HCT116 (cell line): ENCODE measurements at regions not wholly inside any gene's neighbourhood (a gene's known extent, or its start where the extent isn't known, plus 50 kb on each side); places are given as distances from the start of the nearest gene placed in this dataset.

ENCODE experiments used
- ATAC-seq: fragments of 200-7000 bp; cut with Tn5 transposase; 2 replicates; pipeline ENCODE4 v1.9.1; 2020; ENCODE audit warnings: mild to moderate bottlenecking, moderate library complexity
- BruUV-seq: library from RNA; stranded (reverse); fragments of 400-500 nt; replicated peaks from 2 replicates; lab custom pipeline; 2021; lab: Mats Ljungman, UMichigan
- CTCF ChIA-PET: fragments of 300-600 bp; sonication (Branson Sonifier 250); formaldehyde crosslinking; loops from one replicate; lab custom pipeline; 2021; ENCODE audit warnings: antibody characterized with exemption; lab: Charles Lee
- POLR2A ChIA-PET: fragments of 300-600, 350-600 bp; sonication (Branson Sonifier 250); formaldehyde crosslinking; loops from one replicate; lab custom pipeline; 2021; ENCODE audit warnings: antibody characterized with exemption; lab: Charles Lee
- RAD21 ChIA-PET, 2 experiments: fragments of 300-600 bp; sonication (Branson Sonifier 250); formaldehyde crosslinking; loops; one replicate each; lab custom pipeline; 2023; ENCODE audit warnings: low total read pairs in 2 of 2; ENCODE audit not compliant: uncharacterized antibody in 2 of 2, unreplicated experiment in 2 of 2, low non-redundant PET in 1 of 2; lab: Charles Lee
- DNase-seq: peaks from one replicate; pipeline ENCODE4 v3.0.0-alpha.2; 2010; ENCODE audit warnings: low read depth, low spot score
- H2AFZ ChIP-seq: fragments of 200-600 bp; shearing (Covaris generic), sonication (generic); 2 replicates; pipeline ENCODE4 v1.6.1; 2017; ENCODE audit warnings: low read depth, mixed run types, mixed read lengths, antibody characterized with exemption, low read length; ENCODE audit not compliant: poor library complexity, severe bottlenecking
- H3K27ac ChIP-seq: 2 replicates; pipeline ENCODE4 v1.5.1; 2012; ENCODE audit warnings: low read depth, low read length
- H3K27me3 ChIP-seq: fragments of 200-600 bp; sonication (generic); 2 replicates; pipeline ENCODE4 v1.6.1; 2016; ENCODE audit warnings: mixed run types, low read length, mixed read lengths; ENCODE audit not compliant: insufficient read depth
- H3K36me3 ChIP-seq, 2 experiments: fragments of 200-500 bp in 1 of 2; fragments of 200-600 bp in 1 of 2; sonication (Bioruptor generic) in 1 of 2; sonication (generic) in 1 of 2; 2 replicates each; pipeline versions ENCODE4 v1.5.1 to v1.6.1; 2014 to 2016; ENCODE audit warnings: low read length in 2 of 2, inconsistent platforms in 1 of 2, mixed read lengths in 1 of 2, mixed run types in 1 of 2; ENCODE audit not compliant: insufficient read depth in 2 of 2, control insufficient read depth in 1 of 2
- H3K4me1 ChIP-seq, 2 experiments: fragments of 200-600 bp in 1 of 2; sonication (generic) in 1 of 2; 2 replicates each; pipeline versions ENCODE4 v1.5.1 to v1.6.1; 2012 to 2017; ENCODE audit warnings: low read length in 2 of 2, inconsistent platforms in 1 of 2, mild to moderate bottlenecking in 1 of 2, mixed read lengths in 1 of 2, mixed run types in 1 of 2, moderate library complexity in 1 of 2; ENCODE audit not compliant: insufficient read depth in 2 of 2, control insufficient read depth in 1 of 2
- H3K4me2 ChIP-seq: fragments of 200-600 bp; sonication (generic); 2 replicates; pipeline ENCODE4 v1.6.1; 2017; ENCODE audit warnings: mixed run types, low read length, mixed read lengths
- H3K4me3 ChIP-seq, 2 experiments: fragments of 200-600 bp in 1 of 2; sonication (generic) in 1 of 2; replicated peaks in 1 of 2; 2 replicates each; pipeline ENCODE4 v1.5.1; 2011 to 2016; ENCODE audit warnings: low read length in 2 of 2, control low read depth in 1 of 2, low read depth in 1 of 2, mild to moderate bottlenecking in 1 of 2, mixed read lengths in 1 of 2, mixed run types in 1 of 2
- H3K79me2 ChIP-seq: fragments of 200-600 bp; sonication (generic); 2 replicates; pipeline ENCODE4 v1.6.1; 2017; ENCODE audit warnings: mild to moderate bottlenecking, mixed run types, low read length, moderate library complexity, mixed read lengths; ENCODE audit not compliant: insufficient read depth
- H3K9ac ChIP-seq: fragments of 200-600 bp; sonication (generic); 2 replicates; pipeline ENCODE4 v1.6.1; 2016; ENCODE audit warnings: low read length, mixed read lengths
- H3K9me2 ChIP-seq: fragments of 200-600 bp; sonication (generic), shearing (Covaris generic); 2 replicates; pipeline ENCODE4 v1.6.1; 2017; ENCODE audit warnings: mixed run types, mild to moderate bottlenecking, moderate library complexity; ENCODE audit not compliant: insufficient read depth
- H3K9me3 ChIP-seq, 2 experiments: fragments of 200-500 bp in 1 of 2; fragments of 200-600 bp in 1 of 2; sonication (Bioruptor generic) in 1 of 2; sonication (generic) in 1 of 2; 2 replicates each; pipeline ENCODE4 v1.6.1; 2014 to 2017; ENCODE audit warnings: low read length in 2 of 2, mixed read lengths in 2 of 2, inconsistent platforms in 1 of 2, low read depth in 1 of 2, mild to moderate bottlenecking in 1 of 2, mixed run types in 1 of 2, moderate library complexity in 1 of 2; ENCODE audit not compliant: control insufficient read depth in 1 of 2, insufficient read depth in 1 of 2
- H4K20me1 ChIP-seq: fragments of 200-600 bp; sonication (generic), shearing (Covaris generic); 2 replicates; pipeline ENCODE4 v1.6.1; 2017; ENCODE audit warnings: mixed run types, mild to moderate bottlenecking, moderate library complexity; ENCODE audit not compliant: insufficient read depth
- EZH2 ChIP-seq: fragments of 200-600 bp; sonication (generic); IDR thresholded peaks from 2 replicates; pipeline ENCODE4 v1.6.1; 2017; ENCODE audit warnings: antibody characterized with exemption, mixed run types
- MAX ChIP-seq: IDR thresholded peaks from 2 replicates; pipeline ENCODE4 v1.6.1; 2012
- RAD21 ChIP-seq: IDR thresholded peaks from 2 replicates; pipeline ENCODE4 v1.6.1; 2012; ENCODE audit warnings: low read depth, mild to moderate bottlenecking
- SIN3A ChIP-seq: IDR thresholded peaks from 2 replicates; pipeline ENCODE4 v1.6.1; 2012; ENCODE audit warnings: low read depth
- intact Hi-C: fragments of 100-400 bp; cut with micrococcal nuclease; formaldehyde crosslinking; loops from 2 replicates; pipeline ENCODE4 v1.10.0; 2022
- TF ChIP-seq, protein P1 (sequence below): IDR thresholded peaks from 2 replicates; pipeline ENCODE4 v1.6.1; 2012

DNA sequence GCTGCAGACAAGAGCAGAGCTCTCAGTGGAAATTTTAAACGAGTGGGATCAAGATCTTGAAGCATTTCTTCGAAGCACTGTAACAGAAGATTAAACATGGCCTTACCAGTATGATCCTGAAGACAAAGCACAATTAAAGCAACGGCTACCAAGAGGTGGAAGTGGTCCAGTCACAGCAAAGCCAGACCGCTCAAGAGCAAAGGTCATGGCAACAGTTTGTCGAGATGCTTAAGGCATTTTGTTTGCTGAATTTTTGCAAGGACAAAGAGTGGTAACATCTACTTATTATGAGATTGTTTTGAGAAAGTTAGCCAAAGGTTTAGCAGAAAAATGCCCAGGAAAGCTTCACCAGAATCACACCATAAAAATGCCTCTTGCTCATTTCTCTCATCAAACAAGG, 153.4 kb upstream of the CARMIL1 start:
- no peak overlapping the region for H3K9ac ChIP-seq
- intact Hi-C loops, result no loop called here
- H3K27me3 ChIP-seq, result no peaks in the 10 kb centered on the region
- TF ChIP-seq, protein P1, sequence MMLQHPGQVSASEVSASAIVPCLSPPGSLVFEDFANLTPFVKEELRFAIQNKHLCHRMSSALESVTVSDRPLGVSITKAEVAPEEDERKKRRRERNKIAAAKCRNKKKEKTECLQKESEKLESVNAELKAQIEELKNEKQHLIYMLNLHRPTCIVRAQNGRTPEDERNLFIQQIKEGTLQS, result no peak
- TF ChIP-seq MAX, result no peak
- no peak for TF ChIP-seq RAD21
- no peak overlapping the region for H3K27ac ChIP-seq
- H2AFZ ChIP-seq, result no peak overlapping the region
- H3K79me2 ChIP-seq, result no peaks in the 10 kb centered on the region
- BruUV-seq, result no TSS peak
- H4K20me1 ChIP-seq, result no peaks in the 10 kb centered on the region
- no peak for DNase-seq
- no peak overlapping the region for H3K4me3 ChIP-seq
- CTCF ChIA-PET, result no interaction called here
- no peaks in the 10 kb centered on the region for H3K4me1 ChIP-seq
- H3K4me2 ChIP-seq, result no peak overlapping the region
- no peaks in the 10 kb centered on the region for H3K9me3 ChIP-seq
- ATAC-seq, result no peak
- H3K9me2 ChIP-seq, result no peaks in the 10 kb centered on the region
- RAD21 ChIA-PET, result no interaction called here
- H3K36me3 ChIP-seq, result no peaks in the 10 kb centered on the region
- POLR2A ChIA-PET, result no interaction called here

DNA sequence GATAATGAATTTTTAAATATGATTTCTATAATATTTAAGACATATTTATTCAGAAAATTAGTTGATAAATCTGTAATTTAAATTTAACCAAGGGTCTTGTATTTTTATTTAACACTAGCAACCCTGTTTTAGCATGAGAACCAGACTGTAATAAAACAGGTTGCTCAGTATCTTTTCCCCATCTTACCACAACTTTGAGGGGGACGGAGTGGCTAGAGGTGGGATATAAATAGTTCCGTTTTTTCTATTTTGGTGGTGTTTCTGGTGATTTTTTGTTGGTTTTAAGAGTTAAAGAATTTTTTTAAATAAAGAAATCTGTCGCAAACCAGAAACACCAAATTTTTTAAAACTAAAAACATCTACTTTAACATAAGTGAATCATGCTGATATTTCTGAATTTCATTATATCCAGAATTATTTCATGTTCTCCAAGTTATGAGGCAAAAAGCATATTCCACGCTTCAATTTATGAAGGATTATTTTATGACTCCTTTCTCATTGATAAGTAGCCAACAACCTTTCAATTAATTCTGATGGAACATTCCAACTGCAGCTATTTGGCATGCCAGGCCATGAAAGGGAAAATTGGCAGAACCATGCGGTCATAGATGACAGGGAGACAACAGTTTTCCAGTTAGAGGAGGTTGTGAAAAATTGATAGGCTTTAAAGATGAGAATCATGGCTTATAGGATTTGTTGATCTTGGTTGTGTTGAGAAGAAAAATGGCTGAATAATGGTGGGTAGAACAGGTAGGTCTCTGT, 151.9 kb upstream of the CARMIL1 start:
- RAD21 ChIA-PET, result no interaction called here
- Histone ChIP-seq H3K4me3 (no peak overlapping the region), H4K20me1 (no peaks in the 10 kb centered on the region), H3K9me3 (no peaks in the 10 kb centered on the region), H3K79me2 (no peaks in the 10 kb centered on the region), H3K27me3 (no peaks in the 10 kb centered on the region), H3K4me2 (no peak overlapping the region), H3K27ac (no peak overlapping the region), H3K9me2 (no peaks in the 10 kb centered on the region), H3K4me1 (no peaks in the 10 kb centered on the region)
- CTCF ChIA-PET, result no interaction called here
- POLR2A ChIA-PET, result no interaction called here
- BruUV-seq, result no TSS peak
- DNase-seq, result no peak
- ATAC-seq, result no peak
- TF ChIP-seq EZH2 (no peak), SIN3A (no peak), RAD21 (no peak)
- TF ChIP-seq, all 23 proteins: peak for 0
- intact Hi-C loops, result no loop called here
- no peaks in the 10 kb centered on the region for H3K36me3 ChIP-seq
- H2AFZ ChIP-seq, result no peak overlapping the region
- no peak overlapping the region for H3K9ac ChIP-seq
